Skeletal muscle tissue (tissue), 3 donors: ENCODE measurements at regions not wholly inside any gene's neighbourhood (a gene's known extent, or its start where the extent isn't known, plus 50 kb on each side); places are given as distances from the start of the nearest gene placed in this dataset.

Experiments used
- H3K27ac ChIP-seq: one replicate; pipeline ENCODE4 v1.7.0; 2013; ENCODE audit warnings: mild to moderate bottlenecking, low read depth, low read length, inconsistent platforms
- H3K27me3 ChIP-seq, 3 donors: one replicate each; pipeline ENCODE4 v1.7.0; 2013; ENCODE audit warnings: low read length in 3 of 3; ENCODE audit not compliant: control insufficient read depth in 3 of 3, insufficient read depth in 3 of 3
- H3K36me3 ChIP-seq, 3 donors: one replicate each; pipeline ENCODE4 v1.7.0; 2013; ENCODE audit warnings: low read length in 3 of 3; ENCODE audit not compliant: control insufficient read depth in 3 of 3, insufficient read depth in 3 of 3
- H3K4me1 ChIP-seq, 3 donors: one replicate each; pipeline ENCODE4 v1.7.0; 2013; ENCODE audit warnings: low read length in 3 of 3, mild to moderate bottlenecking in 3 of 3; ENCODE audit not compliant: control insufficient read depth in 3 of 3, insufficient read depth in 3 of 3
- H3K4me3 ChIP-seq, 3 donors: one replicate each; pipeline ENCODE4 v1.7.0; 2013; ENCODE audit warnings: low read length in 3 of 3
- H3K9ac ChIP-seq, 3 donors: one replicate each; pipeline ENCODE4 v1.7.0; 2013; ENCODE audit warnings: low read length in 3 of 3, mild to moderate bottlenecking in 3 of 3, moderate library complexity in 2 of 3, low read depth in 1 of 3
- H3K9me3 ChIP-seq, 3 donors: one replicate each; pipeline ENCODE4 v1.7.0; 2013; ENCODE audit warnings: low read length in 3 of 3; ENCODE audit not compliant: control insufficient read depth in 3 of 3
- donor health status: Osteomylitis.

DNA sequence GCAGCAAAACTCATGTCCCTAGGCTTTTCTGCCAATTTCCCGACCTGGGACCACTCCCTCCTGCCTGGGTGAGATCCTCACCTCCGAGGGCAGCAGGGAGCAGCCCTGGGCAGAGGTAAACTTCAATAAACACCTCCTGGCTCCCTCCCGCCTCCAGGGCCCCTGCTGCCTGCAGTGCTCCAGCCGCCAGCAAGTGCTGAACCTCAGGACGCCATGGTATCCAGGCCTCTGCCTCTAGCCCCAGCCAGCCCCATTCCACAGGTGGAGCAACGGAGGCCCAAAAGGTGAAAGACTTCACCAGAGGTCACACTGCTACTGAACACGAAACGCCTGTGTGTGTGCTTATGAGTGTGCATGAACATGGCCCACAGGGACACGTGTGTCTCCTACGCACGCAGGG is 59.9 kb upstream of the LINGO1 start:
- Histone ChIP-seq H3K36me3 (no peaks in the 10 kb centered on the region), H3K9ac (no peak overlapping the region), H3K27me3 (peaks cover 47 to 66% (median 59%) of the 10 kb centered on the region in 3 donors)

DNA sequence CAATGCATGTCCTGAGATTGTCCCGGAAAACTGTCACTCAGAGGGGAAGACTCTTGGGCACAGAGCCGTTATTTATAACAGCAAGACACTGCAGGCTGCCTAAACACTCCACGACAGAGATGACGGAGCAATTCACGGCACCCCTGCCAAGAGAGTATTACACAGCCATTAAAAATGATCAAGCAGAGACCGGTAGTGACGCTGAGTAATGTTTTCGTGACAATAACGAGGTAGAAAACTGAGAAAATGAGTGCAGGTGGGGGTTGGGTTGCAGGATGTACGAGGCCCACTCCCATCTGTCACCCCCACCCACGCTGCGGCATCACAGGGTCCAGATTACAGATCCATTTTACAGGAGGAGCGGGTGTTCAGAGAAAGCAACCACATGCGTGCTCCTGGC is 58.9 kb upstream of the LINGO1 start:
- Histone ChIP-seq H3K27ac (no peak overlapping the region), H3K4me3 (no peak overlapping the region), H3K9ac (no peak overlapping the region), H3K36me3 (no peaks in the 10 kb centered on the region), H3K27me3 (peaks cover 37 to 56% (median 49%) of the 10 kb centered on the region in 3 donors), H3K4me1 (no peaks in the 10 kb centered on the region), H3K9me3 (no peaks in the 10 kb centered on the region)

More for the DNA sequence above, 59.9 kb upstream of the LINGO1 start:
- Histone ChIP-seq H3K9me3 (no peaks in the 10 kb centered on the region), H3K27ac (no peak overlapping the region), H3K4me1 (no peaks in the 10 kb centered on the region), H3K4me3 (no peak overlapping the region)

DNA sequence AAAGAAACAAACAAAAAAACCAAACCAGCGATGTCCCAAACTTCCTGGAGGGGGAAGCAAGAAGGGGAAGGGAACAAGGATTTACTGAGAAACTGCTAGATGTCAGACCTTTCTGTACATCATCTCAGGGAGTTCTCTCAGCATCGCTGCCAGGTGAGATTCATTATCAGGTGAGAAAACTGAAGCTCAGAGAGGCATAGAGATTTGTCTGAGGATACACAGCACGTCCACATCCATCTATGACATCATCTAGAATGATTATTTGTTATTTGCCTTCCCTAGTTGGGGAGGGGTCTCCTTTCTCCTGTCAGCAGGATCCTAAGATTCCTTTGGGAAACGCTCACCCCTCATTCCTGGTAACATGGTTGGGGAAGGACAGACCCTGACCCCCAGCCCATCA is 57.1 kb upstream of the LINGO1 start:
- Histone ChIP-seq H3K4me1 (no peaks in the 10 kb centered on the region), H3K4me3 (no peak overlapping the region), H3K27me3 (peaks cover 25 to 44% (median 35%) of the 10 kb centered on the region in 3 donors), H3K36me3 (no peaks in the 10 kb centered on the region), H3K9ac (no peak overlapping the region), H3K27ac (no peak overlapping the region), H3K9me3 (no peaks in the 10 kb centered on the region)

DNA sequence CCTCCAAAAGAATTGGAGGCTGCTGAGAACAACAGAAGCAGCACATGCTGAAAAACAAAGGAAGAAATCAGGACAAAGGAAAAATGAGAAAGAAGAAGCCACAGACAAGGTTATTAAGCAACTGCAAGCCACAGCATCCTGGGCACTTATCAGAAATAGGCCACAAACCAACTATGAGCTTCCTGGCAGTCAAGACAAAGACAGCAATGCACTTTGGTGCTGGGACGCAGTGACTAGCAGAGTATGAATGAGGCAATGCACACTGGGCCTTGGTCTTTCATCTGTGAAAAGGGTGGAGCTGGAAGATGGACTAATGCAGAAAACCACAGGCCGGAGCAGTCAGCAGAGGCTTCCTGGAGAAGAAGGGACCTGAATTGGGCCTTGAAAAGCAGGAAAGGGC is 56.0 kb upstream of the LINGO1 start:
- no peaks in the 10 kb centered on the region for H3K36me3 ChIP-seq
- H3K9ac ChIP-seq = no peak overlapping the region
- no peaks in the 10 kb centered on the region for H3K9me3 ChIP-seq
- H3K4me1 ChIP-seq = no peaks in the 10 kb centered on the region
- H3K27ac ChIP-seq = no peak overlapping the region
- H3K27me3 ChIP-seq = peaks cover 26 to 41% (median 33%) of the 10 kb centered on the region in 3 donors
- H3K4me3 ChIP-seq = no peak overlapping the region

- Histone ChIP-seq H3K27me3 (peaks cover 28 to 42% (median 30%) of the 10 kb centered on the region in 3 donors), H3K4me3 (no peak overlapping the region), H3K4me1 (no peaks in the 10 kb centered on the region), H3K27ac (no peak overlapping the region), H3K36me3 (no peaks in the 10 kb centered on the region), H3K9me3 (no peaks in the 10 kb centered on the region), H3K9ac (no peak overlapping the region)
These were observed 55.6 kb upstream of the LINGO1 start for GRCh38 chr15:77688266-77688665.

DNA sequence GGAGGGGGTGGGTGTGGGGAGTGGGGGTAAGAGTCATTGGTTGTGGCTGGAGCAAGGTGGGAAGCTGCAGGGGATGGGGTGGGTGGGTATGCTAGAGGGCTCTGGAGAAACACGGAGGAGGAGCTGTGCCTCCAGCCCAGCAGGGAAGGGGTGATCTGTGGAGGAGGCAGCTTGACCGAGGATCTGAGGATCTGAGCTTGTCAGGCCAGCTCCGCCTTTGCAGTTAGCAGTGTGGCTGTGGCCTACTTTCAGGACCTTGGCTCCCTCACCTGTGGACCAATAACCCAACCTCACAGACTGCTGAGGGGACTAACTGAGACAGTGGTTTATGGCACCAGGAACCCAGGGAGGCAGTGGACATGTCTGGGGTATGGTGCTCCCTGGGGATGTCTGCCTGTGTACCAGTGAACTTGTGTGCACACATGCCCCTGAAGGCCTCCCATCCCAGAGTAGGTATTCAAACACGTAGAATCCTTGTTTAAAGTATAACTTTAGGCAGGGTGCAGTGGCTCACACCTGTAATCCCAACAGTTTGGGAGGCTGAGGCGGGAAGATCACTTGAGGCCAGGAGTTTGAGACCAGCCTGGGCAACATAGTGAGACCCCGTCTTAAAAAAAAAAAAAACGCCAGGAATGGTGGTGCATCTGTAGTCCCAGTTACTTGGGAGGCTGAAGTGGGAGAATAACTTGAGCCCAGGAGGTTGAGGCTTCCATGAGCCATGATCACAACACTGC is 52.5 kb upstream of the LINGO1 start:
- H3K9ac ChIP-seq = no peak overlapping the region
- peaks cover 18 to 29% (median 28%) of the 10 kb centered on the region in 3 donors for H3K27me3 ChIP-seq
- H3K4me3 ChIP-seq = no peak overlapping the region

DNA sequence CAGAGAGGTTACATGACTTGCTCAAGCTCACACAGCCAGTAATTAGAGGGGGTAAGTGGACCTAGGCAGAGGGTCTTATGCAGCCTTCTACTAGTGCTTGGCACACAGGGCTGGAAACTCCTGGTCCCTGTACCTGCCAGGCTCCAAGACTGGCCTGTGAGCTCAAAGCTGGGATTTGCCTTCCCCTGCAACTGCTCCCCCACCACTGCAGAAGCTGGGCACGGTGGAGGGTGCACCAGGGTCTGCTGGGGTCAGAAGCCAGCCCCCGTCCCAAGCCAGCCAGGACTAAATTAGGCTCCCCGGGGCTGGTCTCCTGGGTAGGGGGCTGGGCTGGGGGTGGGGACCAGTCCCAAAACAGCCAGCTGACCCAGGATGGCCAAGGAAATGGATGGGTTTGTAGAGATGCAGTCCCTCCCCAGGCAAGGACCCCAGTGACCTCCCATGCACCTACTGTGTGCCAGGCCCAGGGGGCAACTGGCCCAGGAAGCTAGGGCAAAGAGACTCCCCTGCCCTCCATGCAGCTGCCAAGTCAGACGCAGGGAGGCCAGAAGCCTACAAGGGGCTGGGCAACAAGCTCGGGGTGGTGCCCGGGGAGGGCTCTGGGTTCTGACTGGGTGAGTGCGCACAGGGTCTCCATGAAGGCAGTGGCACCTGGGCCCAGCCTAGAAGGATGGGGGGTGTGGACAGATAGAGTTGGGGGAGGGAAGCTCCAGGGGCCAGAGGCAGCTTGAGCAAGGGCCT is 51.8 kb upstream of the LINGO1 start:
- H3K9ac ChIP-seq = no peak overlapping the region
- H3K4me3 ChIP-seq = no peak overlapping the region
- H3K4me1 ChIP-seq = no peaks in the 10 kb centered on the region
- peaks cover 17 to 31% (median 28%) of the 10 kb centered on the region in 3 donors for H3K27me3 ChIP-seq
- no peaks in the 10 kb centered on the region for H3K9me3 ChIP-seq
- H3K27ac ChIP-seq = no peak overlapping the region
- no peaks in the 10 kb centered on the region for H3K36me3 ChIP-seq

More for the DNA sequence above, 52.5 kb upstream of the LINGO1 start:
- Histone ChIP-seq H3K27ac (no peak overlapping the region), H3K4me1 (no peaks in the 10 kb centered on the region), H3K36me3 (no peaks in the 10 kb centered on the region), H3K9me3 (no peaks in the 10 kb centered on the region)

GRCh38 chr15:77682564-77682963 is 49.9 kb upstream of the LINGO1 start:
- H3K27ac ChIP-seq = no peak overlapping the region
- H3K27me3 ChIP-seq = peaks cover 22 to 36% (median 25%) of the 10 kb centered on the region in 3 donors
- no peaks in the 10 kb centered on the region for H3K9me3 ChIP-seq
- no peaks in the 10 kb centered on the region for H3K4me1 ChIP-seq
- H3K4me3 ChIP-seq = no peak overlapping the region
- no peak overlapping the region for H3K9ac ChIP-seq
- H3K36me3 ChIP-seq = no peaks in the 10 kb centered on the region
